VCaP (cell line): ENCODE measurements at regions not wholly inside any gene's neighbourhood (a gene's known extent, or its start where the extent isn't known, plus 50 kb on each side); places are given as distances from the start of the nearest gene placed in this dataset.
A peak's percentile ranks its signal among the peaks of the same experiment; 100 is the strongest.
"Not testable (repeated sequence)": the region's sequence is repeated elsewhere in the genome, so short reads cannot be mapped to it uniquely, and the experiment has no call there.

ENCODE experiments used
- H3K27ac ChIP-seq: fragments of 450-650 bp; 2 replicates; pipeline ENCODE4 v1.5.1; 2017
- TF ChIP-seq, protein P1 (sequence below): fragments of 450-650 bp; conservative IDR thresholded peaks from 2 replicates; pipeline ENCODE4 v1.5.1; 2017; ENCODE audit warnings: mild to moderate bottlenecking, moderate library complexity

DNA sequence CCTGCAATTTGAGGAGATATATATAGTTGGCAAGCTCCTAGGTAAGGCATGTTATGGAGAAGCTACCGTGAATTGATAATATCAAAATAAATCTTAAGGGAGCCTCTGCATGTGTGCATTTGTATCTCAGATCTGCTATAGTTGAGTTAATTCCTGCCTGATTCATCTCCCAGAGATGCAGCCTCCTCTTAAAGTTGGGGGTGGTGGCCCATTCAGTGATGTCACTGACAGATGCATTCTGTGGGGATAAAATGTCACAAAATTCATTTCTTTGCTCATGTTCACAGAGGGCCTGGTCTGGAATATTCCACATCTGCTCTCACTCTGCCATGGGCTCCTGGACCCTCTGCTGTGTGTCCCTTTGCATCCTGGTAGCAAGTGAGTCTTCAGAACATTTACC, 185.8 kb upstream of the PRSS1 start:
- H3K27ac ChIP-seq = no peak overlapping the region
- TF ChIP-seq, protein P1, sequence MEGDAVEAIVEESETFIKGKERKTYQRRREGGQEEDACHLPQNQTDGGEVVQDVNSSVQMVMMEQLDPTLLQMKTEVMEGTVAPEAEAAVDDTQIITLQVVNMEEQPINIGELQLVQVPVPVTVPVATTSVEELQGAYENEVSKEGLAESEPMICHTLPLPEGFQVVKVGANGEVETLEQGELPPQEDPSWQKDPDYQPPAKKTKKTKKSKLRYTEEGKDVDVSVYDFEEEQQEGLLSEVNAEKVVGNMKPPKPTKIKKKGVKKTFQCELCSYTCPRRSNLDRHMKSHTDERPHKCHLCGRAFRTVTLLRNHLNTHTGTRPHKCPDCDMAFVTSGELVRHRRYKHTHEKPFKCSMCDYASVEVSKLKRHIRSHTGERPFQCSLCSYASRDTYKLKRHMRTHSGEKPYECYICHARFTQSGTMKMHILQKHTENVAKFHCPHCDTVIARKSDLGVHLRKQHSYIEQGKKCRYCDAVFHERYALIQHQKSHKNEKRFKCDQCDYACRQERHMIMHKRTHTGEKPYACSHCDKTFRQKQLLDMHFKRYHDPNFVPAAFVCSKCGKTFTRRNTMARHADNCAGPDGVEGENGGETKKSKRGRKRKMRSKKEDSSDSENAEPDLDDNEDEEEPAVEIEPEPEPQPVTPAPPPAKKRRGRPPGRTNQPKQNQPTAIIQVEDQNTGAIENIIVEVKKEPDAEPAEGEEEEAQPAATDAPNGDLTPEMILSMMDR = no peak

DNA sequence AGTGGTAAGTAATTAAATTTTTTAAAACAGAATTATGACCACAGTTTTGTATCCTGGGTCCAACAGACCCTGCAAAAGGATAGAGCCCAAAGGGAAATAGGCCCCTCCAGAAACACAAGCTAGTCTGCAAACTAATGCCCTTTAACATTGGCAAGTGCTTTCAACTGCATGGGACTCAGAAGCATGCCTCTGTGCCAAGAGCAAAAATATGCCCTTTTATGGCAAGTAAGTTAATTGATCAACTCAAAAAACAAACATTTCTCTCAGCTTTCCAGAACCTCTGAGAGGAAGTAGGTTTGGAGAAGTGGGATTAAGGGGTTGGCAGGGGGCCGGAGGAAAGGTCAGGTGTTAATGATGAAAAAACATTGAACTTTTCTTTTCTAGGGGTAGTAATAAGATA, 186.6 kb upstream of the PRSS1 start:
- TF ChIP-seq, protein P1 = no peak

DNA sequence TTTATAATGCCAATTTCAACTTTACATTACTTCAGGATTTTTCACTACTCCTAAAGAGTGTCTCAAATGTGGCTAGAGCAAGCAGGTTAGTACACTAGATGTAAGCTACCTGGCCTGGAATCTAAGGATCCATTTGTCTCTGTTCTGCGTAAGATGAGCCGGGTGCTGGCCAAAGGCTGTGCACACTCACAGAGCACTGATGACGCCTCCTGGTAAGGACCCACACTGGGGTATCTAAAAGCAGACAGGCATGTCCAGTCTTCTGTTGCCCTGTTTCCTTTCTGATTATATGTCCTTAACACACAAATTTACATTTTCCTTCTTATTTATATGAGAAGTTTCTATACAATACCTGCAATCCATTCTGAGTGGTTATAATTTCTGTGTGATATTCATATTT, 187.9 kb upstream of the PRSS1 start:
- H3K27ac ChIP-seq = not testable (repeated sequence)

More for the DNA sequence above, 186.6 kb upstream of the PRSS1 start:
- H3K27ac ChIP-seq = no peak overlapping the region

DNA sequence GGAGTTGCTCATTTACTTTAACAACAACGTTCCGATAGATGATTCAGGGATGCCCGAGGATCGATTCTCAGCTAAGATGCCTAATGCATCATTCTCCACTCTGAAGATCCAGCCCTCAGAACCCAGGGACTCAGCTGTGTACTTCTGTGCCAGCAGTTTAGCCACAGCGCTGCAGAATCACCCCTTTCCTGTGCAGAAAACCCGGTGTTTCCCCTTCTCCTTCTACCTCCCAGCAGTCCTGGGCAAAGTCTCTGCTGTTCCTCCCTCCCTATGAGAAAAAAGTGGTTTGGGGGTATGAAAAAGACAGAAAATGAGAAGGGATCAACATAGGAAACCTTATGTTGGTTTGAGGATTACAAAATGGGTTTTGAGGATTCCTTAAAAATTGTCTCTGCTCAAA, 188.5 kb upstream of the PRSS1 start:
- not testable (repeated sequence) for H3K27ac ChIP-seq

DNA sequence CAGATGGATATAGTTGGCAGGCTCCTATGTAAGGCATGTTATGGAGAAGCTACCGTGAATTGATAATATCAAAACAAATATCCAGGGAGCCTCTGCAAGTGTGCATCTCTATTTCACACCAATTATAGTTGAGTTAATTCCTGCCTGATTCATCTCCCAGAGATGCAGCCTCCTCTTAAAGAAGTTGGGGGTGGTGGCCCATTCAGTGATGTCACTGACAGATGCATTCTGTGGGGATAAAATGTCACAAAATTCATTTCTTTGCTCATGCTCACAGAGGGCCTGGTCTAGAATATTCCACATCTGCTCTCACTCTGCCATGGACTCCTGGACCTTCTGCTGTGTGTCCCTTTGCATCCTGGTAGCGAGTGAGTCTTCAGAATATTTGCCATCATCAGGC, 189.1 kb upstream of the PRSS1 start:
- H3K27ac ChIP-seq = no peak overlapping the region
- TF ChIP-seq, protein P1 = no peak

DNA sequence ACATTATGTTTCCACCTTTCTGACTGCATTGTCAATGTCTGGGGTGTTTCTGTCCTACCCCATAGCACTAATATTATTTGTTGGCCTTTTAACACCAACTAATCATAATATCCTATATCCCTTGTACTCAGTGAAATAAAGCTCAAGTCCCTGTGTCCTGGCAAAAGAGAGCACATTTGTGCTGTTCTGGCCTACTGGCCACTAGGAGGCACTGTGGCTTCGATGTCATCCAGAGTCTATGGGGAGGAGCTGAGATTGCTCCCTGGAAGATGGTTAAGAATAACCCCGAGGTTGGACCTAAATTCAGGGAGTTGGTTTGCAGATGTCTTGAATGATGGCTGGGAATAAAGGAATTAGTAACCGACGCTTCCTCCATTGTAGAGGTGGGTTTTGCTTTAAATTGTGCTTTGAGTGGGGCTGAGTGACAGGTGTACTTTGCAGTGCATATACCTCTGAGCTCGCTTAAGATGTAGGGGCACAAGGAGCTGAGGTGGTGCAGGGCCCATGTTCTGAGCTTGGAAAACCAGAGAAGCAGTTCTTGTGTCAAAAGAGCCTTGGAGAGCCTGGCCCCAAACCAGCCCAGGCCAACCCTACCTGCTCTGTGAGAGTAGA, 191.2 kb upstream of the PRSS1 start:
- TF ChIP-seq, protein P1 = peak; percentile 71
- no peak overlapping the region for H3K27ac ChIP-seq

DNA sequence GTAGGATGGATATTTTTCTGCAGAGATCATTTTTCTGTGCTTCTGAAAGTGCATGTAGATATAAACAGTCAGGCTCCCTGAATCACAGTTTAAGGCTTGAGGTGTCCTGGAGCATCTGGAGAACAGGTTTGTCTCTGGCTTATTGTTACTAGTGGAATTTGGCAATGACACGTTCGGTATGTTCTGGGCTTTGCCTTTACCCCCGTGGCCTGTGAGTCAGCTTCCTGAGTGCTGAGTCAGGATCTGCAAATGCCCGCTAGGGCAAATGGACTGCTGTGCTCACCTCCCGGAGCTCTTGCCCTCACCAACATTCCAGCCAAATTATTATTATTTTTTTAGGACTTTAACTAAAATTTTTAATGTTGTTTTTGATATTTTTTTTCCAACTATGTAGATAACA, 192.5 kb upstream of the PRSS1 start:
- H3K27ac ChIP-seq = no peak overlapping the region
- TF ChIP-seq, protein P1 = no peak; the same call in 1 of the 2 replicates

DNA sequence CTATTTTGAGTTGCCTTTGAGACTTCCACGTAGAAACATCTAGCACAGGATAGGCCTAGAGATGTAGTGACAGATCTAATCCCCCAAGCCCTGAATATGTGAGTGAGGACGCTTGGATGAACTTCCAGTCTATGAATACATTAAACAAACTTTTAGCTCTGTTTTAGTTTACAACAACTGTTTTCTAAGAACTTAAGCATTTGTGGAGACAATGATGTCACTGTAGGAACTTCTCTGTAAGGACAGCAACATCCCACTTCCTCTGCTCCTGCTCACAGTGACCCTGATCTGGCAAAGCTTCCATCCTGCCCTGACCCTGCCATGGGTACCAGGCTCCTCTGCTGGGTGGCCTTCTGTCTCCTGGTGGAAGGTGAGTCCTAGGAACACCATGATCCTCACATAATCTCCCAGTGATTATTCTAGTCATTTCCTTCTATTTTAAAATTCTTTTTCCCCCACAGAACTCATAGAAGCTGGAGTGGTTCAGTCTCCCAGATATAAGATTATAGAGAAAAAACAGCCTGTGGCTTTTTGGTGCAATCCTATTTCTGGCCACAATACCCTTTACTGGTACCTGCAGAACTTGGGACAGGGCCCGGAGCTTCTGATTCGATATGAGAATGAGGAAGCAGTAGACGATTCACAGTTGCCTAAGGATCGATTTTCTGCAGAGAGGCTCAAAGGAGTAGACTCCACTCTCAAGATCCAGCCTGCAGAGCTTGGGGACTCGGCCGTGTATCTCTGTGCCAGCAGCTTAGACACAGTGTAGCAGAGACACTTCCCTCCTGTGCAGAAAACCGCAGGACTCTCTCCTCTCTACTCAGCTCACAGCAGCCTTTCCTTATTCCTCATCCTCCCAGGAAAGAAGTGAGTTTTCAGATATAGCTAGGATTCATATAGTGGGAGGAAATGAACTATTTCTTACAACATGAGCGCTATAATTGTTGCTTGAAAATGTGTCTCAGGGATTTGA, 194.4 kb upstream of the PRSS1 start:
- TF ChIP-seq, protein P1 = no peak
- no peak overlapping the region for H3K27ac ChIP-seq
